ENCODE measurements at regions not wholly inside any gene's neighbourhood (a gene's known extent, or its start where the extent isn't known, plus 50 kb on each side); places are given as distances from the start of the nearest gene placed in this dataset.

- Histone ChIP-seq H3K36me3 (ENCODE audit: control insufficient read depth in 2 of 3, insufficient read depth in 3 of 3, low read length in 3 of 3) (no peaks in the 10 kb centered on the region), H3K27ac (ENCODE audit: low read depth in 2 of 2, low read length in 2 of 2) (no peak overlapping the region), H3K4me3 (ENCODE audit: low read length in 3 of 3) (no peak overlapping the region), H3K4me1 (ENCODE audit: control insufficient read depth in 2 of 3, insufficient read depth in 2 of 3, low read depth in 1 of 3, low read length in 3 of 3) (no peaks in the 10 kb centered on the region), H3K27me3 (ENCODE audit: control insufficient read depth, insufficient read depth, low read length) (no peaks in the 10 kb centered on the region), H3K9me3 (ENCODE audit: control insufficient read depth in 2 of 3, insufficient read depth in 1 of 3, low read length in 3 of 3) (no peaks in the 10 kb centered on the region), H3K9ac (ENCODE audit: low read length in 3 of 3) (no peak overlapping the region)
- TF ChIP-seq CTCF (IDR thresholded peaks at IDR 0.05; ENCODE audit: borderline replicate concordance, extremely low read depth, insufficient read depth): no peak
- FAIRE-seq (no peak), DNase-seq (no peak)
- intact Hi-C loops (cut with DNase I): no loop called here
Observed at GRCh38 chr7:22939842-22940241, 74.1 kb downstream of the HYCC1 start.

GRCh38 chr7:22937946-22938345, 76.0 kb downstream of the HYCC1 start:
- no peak overlapping the region for H3K27ac ChIP-seq (ENCODE audit: low read depth in 2 of 2, low read length in 2 of 2)
- DNase-seq (no peak), FAIRE-seq (no peak)
- H3K36me3 ChIP-seq (ENCODE audit: control insufficient read depth in 2 of 3, insufficient read depth in 3 of 3, low read length in 3 of 3): no peaks in the 10 kb centered on the region
- intact Hi-C loops (cut with DNase I): no loop called here
- no peaks in the 10 kb centered on the region for H3K4me1 ChIP-seq (ENCODE audit: control insufficient read depth in 2 of 3, insufficient read depth in 2 of 3, low read depth in 1 of 3, low read length in 3 of 3)
- no peaks in the 10 kb centered on the region for H3K9me3 ChIP-seq (ENCODE audit: control insufficient read depth in 2 of 3, insufficient read depth in 1 of 3, low read length in 3 of 3)
- TF ChIP-seq CTCF (IDR thresholded peaks at IDR 0.05; ENCODE audit: borderline replicate concordance, extremely low read depth, insufficient read depth): no peak
- no peak overlapping the region for H3K4me3 ChIP-seq (ENCODE audit: low read length in 3 of 3)
- no peaks in the 10 kb centered on the region for H3K27me3 ChIP-seq (ENCODE audit: control insufficient read depth, insufficient read depth, low read length)
- no peak overlapping the region for H3K9ac ChIP-seq (ENCODE audit: low read length in 3 of 3)

- Histone ChIP-seq H3K9me3 (ENCODE audit: control insufficient read depth in 2 of 3, insufficient read depth in 1 of 3, low read length in 3 of 3) (no peaks in the 10 kb centered on the region), H3K9ac (ENCODE audit: low read length in 3 of 3) (no peak overlapping the region), H3K4me1 (ENCODE audit: control insufficient read depth in 2 of 3, insufficient read depth in 2 of 3, low read depth in 1 of 3, low read length in 3 of 3) (no peaks in the 10 kb centered on the region), H3K36me3 (ENCODE audit: control insufficient read depth in 2 of 3, insufficient read depth in 3 of 3, low read length in 3 of 3) (no peaks in the 10 kb centered on the region), H3K27ac (ENCODE audit: low read depth in 2 of 2, low read length in 2 of 2) (no peak overlapping the region), H3K27me3 (ENCODE audit: control insufficient read depth, insufficient read depth, low read length) (no peaks in the 10 kb centered on the region), H3K4me3 (ENCODE audit: low read length in 3 of 3) (no peak overlapping the region)
- intact Hi-C loops (cut with DNase I): no loop called here
- DNase-seq: no peak
- FAIRE-seq: no peak
- no peak for TF ChIP-seq CTCF (IDR thresholded peaks at IDR 0.05; ENCODE audit: borderline replicate concordance, extremely low read depth, insufficient read depth)
Observed at GRCh38 chr7:22936246-22936645, 77.7 kb downstream of the HYCC1 start.

- no peak overlapping the region for H3K27ac ChIP-seq (ENCODE audit: low read depth in 2 of 2, low read length in 2 of 2)
- H3K27me3 ChIP-seq (ENCODE audit: control insufficient read depth, insufficient read depth, low read length): no peaks in the 10 kb centered on the region
- H3K4me1 ChIP-seq (ENCODE audit: control insufficient read depth in 2 of 3, insufficient read depth in 2 of 3, low read depth in 1 of 3, low read length in 3 of 3): no peaks in the 10 kb centered on the region
- H3K4me3 ChIP-seq (ENCODE audit: low read length in 3 of 3): no peak overlapping the region
- H3K9ac ChIP-seq (ENCODE audit: low read length in 3 of 3): no peak overlapping the region
- FAIRE-seq (no peak), DNase-seq (no peak)
- intact Hi-C loops (cut with DNase I): no loop called here
- H3K36me3 ChIP-seq (ENCODE audit: control insufficient read depth in 2 of 3, insufficient read depth in 3 of 3, low read length in 3 of 3): no peaks in the 10 kb centered on the region
- no peak for TF ChIP-seq CTCF (IDR thresholded peaks at IDR 0.05; ENCODE audit: borderline replicate concordance, extremely low read depth, insufficient read depth)
- H3K9me3 ChIP-seq (ENCODE audit: control insufficient read depth in 2 of 3, insufficient read depth in 1 of 3, low read length in 3 of 3): no peaks in the 10 kb centered on the region
Observed at GRCh38 chr7:22935269-22935668, 78.7 kb downstream of the HYCC1 start.
